OCI-LY3 (cell line): ENCODE measurements at regions not wholly inside any gene's neighbourhood (a gene's known extent, or its start where the extent isn't known, plus 50 kb on each side); places are given as distances from the start of the nearest gene placed in this dataset.

Source experiments
- H2AFZ ChIP-seq: fragments of 200-600, 300-600 bp; shearing (Covaris generic); 2 replicates; pipeline ENCODE4 v1.6.0; 2014; ENCODE audit warnings: antibody characterized with exemption, low read depth, low read length
- H3K27ac ChIP-seq: fragments of 200-600, 300-600 bp; sonication (generic); 2 replicates; pipeline ENCODE4 v1.5.1; 2014; ENCODE audit warnings: mild to moderate bottlenecking, low read length, moderate library complexity, mixed read lengths
- H3K27me3 ChIP-seq: fragments of 200-600, 300-600 bp; sonication (generic); 2 replicates; pipeline ENCODE4 v1.6.1; 2014; ENCODE audit warnings: low read depth, low read length, mixed read lengths
- H3K36me3 ChIP-seq: fragments of 200-600, 300-600 bp; sonication (generic); replicated peaks from 2 replicates; pipeline ENCODE3; 2014; ENCODE audit warnings: low read depth, low read length, mixed read lengths
- H3K4me1 ChIP-seq: fragments of 300-600, 200-600 bp; sonication (generic); 2 replicates; pipeline ENCODE4 v1.6.1; 2014; ENCODE audit warnings: low read length, mixed read lengths
- H3K4me2 ChIP-seq: fragments of 200-600, 300-600 bp; sonication (generic); 2 replicates; pipeline ENCODE4 v1.6.1; 2014; ENCODE audit warnings: low read length, mixed read lengths
- H3K4me3 ChIP-seq: fragments of 300-600, 200-600 bp; sonication (generic); 2 replicates; pipeline ENCODE4 v1.5.1; 2014; ENCODE audit warnings: antibody characterized with exemption, mild to moderate bottlenecking, low read length, moderate library complexity
- H3K79me2 ChIP-seq: fragments of 300-600, 200-600 bp; shearing (Covaris generic); 2 replicates; pipeline ENCODE4 v1.6.1; 2014; ENCODE audit warnings: mild to moderate bottlenecking, low read length, mixed read lengths
- H3K9ac ChIP-seq: fragments of 300-600, 200-600 bp; shearing (Covaris generic); 2 replicates; pipeline ENCODE4 v1.6.0; 2014; ENCODE audit warnings: mild to moderate bottlenecking, low read length, moderate library complexity
- H3K9me3 ChIP-seq: fragments of 200-600, 300-600 bp; shearing (Covaris generic); 2 replicates; pipeline ENCODE4 v1.6.1; 2014; ENCODE audit warnings: low read length, mixed read lengths; ENCODE audit not compliant: insufficient read depth
- H4K20me1 ChIP-seq: fragments of 200-600, 300-600 bp; sonication (generic); 2 replicates; pipeline ENCODE4 v1.6.1; 2016; ENCODE audit warnings: low read length, mixed read lengths; ENCODE audit not compliant: insufficient read depth
- CTCF ChIP-seq: fragments of 200-600, 300-600 bp; sonication (generic); IDR thresholded peaks from 2 replicates; pipeline ENCODE4 v1.5.1; 2014; ENCODE audit warnings: antibody characterized with exemption, low read length, low read depth
- EZH2phosphoT487 ChIP-seq: fragments of 200-600 bp; shearing (Covaris generic); IDR thresholded peaks from 2 replicates; pipeline ENCODE4 v1.6.1; 2018; ENCODE audit warnings: antibody characterized with exemption, mixed run types, low read depth

GRCh38 chr9:89670801-89671434 is 66.1 kb downstream of the GADD45G start:
- no peak for TF ChIP-seq EZH2phosphoT487
- TF ChIP-seq CTCF, result no peak
- H2AFZ ChIP-seq, result no peak overlapping the region
- H4K20me1 ChIP-seq, result no peaks in the 10 kb centered on the region
- H3K36me3 ChIP-seq, result no peaks in the 10 kb centered on the region
- no peak overlapping the region for H3K27ac ChIP-seq
- H3K4me1 ChIP-seq, result no peaks in the 10 kb centered on the region; the same call in 1 of the 2 replicates
- H3K4me2 ChIP-seq, result no peak overlapping the region
- H3K4me3 ChIP-seq, result no peak overlapping the region
- H3K9me3 ChIP-seq, result no peaks in the 10 kb centered on the region
- H3K79me2 ChIP-seq, result no peaks in the 10 kb centered on the region
- no peak overlapping the region for H3K9ac ChIP-seq
- H3K27me3 ChIP-seq, result peaks cover 4% of the 10 kb centered on the region; the same call in 1 of the 2 replicates

- Histone ChIP-seq H4K20me1 (no peaks in the 10 kb centered on the region), H3K4me2 (no peak overlapping the region), H3K4me3 (no peak overlapping the region), H3K9me3 (no peaks in the 10 kb centered on the region), H3K27me3 (0 out of 2 replicates have a peak, but pooled peaks cover 9% of the 10 kb centered on the region), H3K27ac (no peak overlapping the region), H3K9ac (no peak overlapping the region), H3K4me1 (no peaks in the 10 kb centered on the region), H2AFZ (no peak overlapping the region), H3K79me2 (no peaks in the 10 kb centered on the region), H3K36me3 (no peaks in the 10 kb centered on the region)
- TF ChIP-seq CTCF (no peak), EZH2phosphoT487 (no peak)
Measured at GRCh38 chr9:89674667-89675057, 69.8 kb downstream of the GADD45G start.

GRCh38 chr9:89675058-89675742 is 70.4 kb downstream of the GADD45G start:
- Histone ChIP-seq H3K4me3 (no peak overlapping the region), H3K4me2 (no peak overlapping the region), H2AFZ (no peak overlapping the region)

More at GRCh38 chr9:89675058-89675742, 70.4 kb downstream of the GADD45G start:
- Histone ChIP-seq H3K79me2 (no peaks in the 10 kb centered on the region), H3K9me3 (no peaks in the 10 kb centered on the region), H3K27ac (no peak overlapping the region), H3K4me1 (no peaks in the 10 kb centered on the region), H3K27me3 (0 out of 2 replicates have a peak, but pooled peaks cover 9% of the 10 kb centered on the region), H3K36me3 (no peaks in the 10 kb centered on the region), H3K9ac (no peak overlapping the region), H4K20me1 (no peaks in the 10 kb centered on the region)
- no peak for TF ChIP-seq EZH2phosphoT487
- no peak for TF ChIP-seq CTCF
